HG03095 (cell line): ENCODE measurements at regions not wholly inside any gene's neighbourhood (a gene's known extent, or its start where the extent isn't known, plus 50 kb on each side); places are given as distances from the start of the nearest gene placed in this dataset.

ENCODE experiments used
- ATAC-seq: cut with Tn5 transposase; IDR thresholded peaks from one replicate; pipeline ENCODE4 v1.9.1; 2021; ENCODE audit warnings: moderate library complexity; ENCODE audit not compliant: unreplicated experiment

- no peak for ATAC-seq
Observed at GRCh38 chr7:136050462-136050847, 73.3 kb upstream of the MTPN start.

GRCh38 chr7:136049818-136050461, 72.8 kb upstream of the MTPN start:
- no peak for ATAC-seq

GRCh38 chr7:136049117-136049516, 72.0 kb upstream of the MTPN start:
- no peak for ATAC-seq

GRCh38 chr7:136046548-136046947, 69.4 kb upstream of the MTPN start:
- ATAC-seq: no peak

- no peak for ATAC-seq
Observed at GRCh38 chr7:136045992-136046391, 68.8 kb upstream of the MTPN start.

GRCh38 chr7:136045181-136045580, 68.0 kb upstream of the MTPN start:
- no peak for ATAC-seq

GRCh38 chr7:136039577-136040345, 62.6 kb upstream of the MTPN start:
- ATAC-seq: no peak

- no peak for ATAC-seq
Observed at GRCh38 chr7:136036336-136036735, 59.2 kb upstream of the MTPN start.

- ATAC-seq: no peak
Observed at GRCh38 chr7:136034132-136034531, 57.0 kb upstream of the MTPN start.

- ATAC-seq: no peak
Observed at GRCh38 chr7:136033413-136034031, 56.4 kb upstream of the MTPN start.

- peak; percentile 90 for ATAC-seq
Observed at GRCh38 chr7:136030867-136031318, 53.7 kb upstream of the MTPN start.

GRCh38 chr7:136030330-136030729, 53.2 kb upstream of the MTPN start:
- no peak for ATAC-seq

- no peak for ATAC-seq
Observed at GRCh38 chr7:136027160-136027559, 50.0 kb upstream of the MTPN start.
